GM12875 (cell line): ENCODE measurements at regions not wholly inside any gene's neighbourhood (a gene's known extent, or its start where the extent isn't known, plus 50 kb on each side); places are given as distances from the start of the nearest gene placed in this dataset.

Experiments
- H3K4me3 ChIP-seq: one replicate; pipeline ENCODE4 v1.5.1; 2011; ENCODE audit warnings: low read depth, low read length, control low read depth
- CTCF ChIP-seq: IDR thresholded peaks from 2 replicates; pipeline ENCODE4 v1.5.1; 2011; ENCODE audit warnings: low read depth, mild to moderate bottlenecking, control low read depth, inconsistent platforms, low read length, moderate library complexity, borderline replicate concordance; ENCODE audit not compliant: insufficient read depth

DNA sequence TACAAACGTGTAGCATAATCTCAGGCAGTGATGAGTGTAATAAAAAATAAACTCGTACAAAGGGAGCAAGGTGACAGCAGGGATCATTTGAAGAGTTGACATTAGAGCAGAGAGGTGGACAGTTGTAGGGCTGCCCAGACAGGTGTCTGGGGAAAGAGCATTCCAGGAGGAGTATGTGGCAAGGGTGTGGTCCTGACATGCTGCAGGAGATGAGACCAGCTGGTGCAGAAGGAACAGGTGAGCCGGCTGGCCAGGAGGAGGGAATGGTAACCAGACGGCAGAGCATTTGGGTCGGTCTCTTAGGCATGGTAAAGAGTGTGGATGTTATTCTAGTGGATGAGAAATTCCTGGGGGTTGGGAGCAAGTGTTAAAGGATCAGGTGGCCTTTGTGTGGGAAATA is 306.3 kb downstream of the LMX1A start:
- H3K4me3 ChIP-seq: no peak overlapping the region
- TF ChIP-seq CTCF: no peak

- TF ChIP-seq CTCF: no peak
- no peak overlapping the region for H3K4me3 ChIP-seq
Observed at GRCh38 chr1:165047994-165048393, 308.5 kb downstream of the LMX1A start.

GRCh38 chr1:165045902-165046301 is 310.6 kb downstream of the LMX1A start:
- TF ChIP-seq CTCF: no peak
- no peak overlapping the region for H3K4me3 ChIP-seq

DNA sequence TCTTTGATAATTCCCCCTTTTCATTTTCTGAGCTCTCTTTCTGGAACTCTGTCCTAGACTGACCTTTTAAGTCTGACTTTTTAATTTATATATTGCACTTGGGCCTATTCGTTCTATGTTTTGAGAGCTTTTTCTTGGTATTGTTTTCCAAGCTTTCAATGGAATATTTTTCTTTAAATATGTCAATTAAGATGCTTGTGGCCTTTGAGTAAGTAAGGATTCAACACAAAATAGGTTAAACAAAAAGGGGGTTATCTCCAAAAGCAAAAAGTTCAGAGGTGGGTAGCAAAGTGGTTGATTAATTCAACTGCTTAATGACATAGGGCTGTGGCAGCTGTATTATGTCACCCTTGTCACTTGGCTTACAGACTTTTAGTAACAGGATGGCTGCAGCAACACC is 315.9 kb downstream of the LMX1A start:
- H3K4me3 ChIP-seq: no peak overlapping the region
- no peak for TF ChIP-seq CTCF

- no peak for TF ChIP-seq CTCF
- H3K4me3 ChIP-seq: no peak overlapping the region
Observed at GRCh38 chr1:165039996-165040395, 316.5 kb downstream of the LMX1A start.

- TF ChIP-seq CTCF: no peak
- H3K4me3 ChIP-seq: no peak overlapping the region
Observed at GRCh38 chr1:165036403-165036802, 320.1 kb downstream of the LMX1A start.

DNA sequence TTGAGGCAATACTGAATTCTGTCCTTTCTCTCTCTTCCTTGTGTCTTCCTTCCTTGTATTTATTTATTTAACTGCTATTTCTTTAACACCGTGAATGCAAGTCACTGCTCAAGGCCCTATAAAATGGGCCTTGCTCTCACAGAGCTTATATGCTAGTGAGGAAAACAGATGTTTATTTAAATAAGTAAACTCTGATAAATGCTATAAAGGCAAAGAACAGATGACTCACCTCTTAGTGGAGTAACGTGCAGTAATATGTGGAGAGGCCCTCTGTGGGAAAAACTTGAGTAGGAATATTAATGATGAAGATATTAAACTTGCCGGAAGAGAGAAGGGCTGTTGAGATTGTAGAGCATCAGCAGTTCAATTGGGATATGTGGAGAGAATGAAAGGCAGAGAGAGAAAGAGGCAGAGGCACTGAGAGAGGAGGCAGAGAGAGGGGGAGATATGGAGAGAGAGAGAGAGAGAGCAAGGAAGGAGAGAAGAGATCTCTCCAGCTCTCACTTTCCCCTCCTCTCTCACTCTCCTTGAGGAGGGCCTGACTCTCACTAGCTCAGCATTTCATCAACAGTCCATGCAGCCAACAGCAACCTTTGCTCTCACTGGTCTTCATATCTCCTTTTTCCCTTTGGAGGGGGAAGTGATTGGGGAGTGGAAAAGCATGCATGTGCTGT is 322.2 kb downstream of the LMX1A start:
- TF ChIP-seq CTCF: no peak

More for the DNA sequence above, 322.2 kb downstream of the LMX1A start:
- H3K4me3 ChIP-seq: no peak overlapping the region
